SK-N-SH (cell line): ENCODE measurements at regions not wholly inside any gene's neighbourhood (a gene's known extent, or its start where the extent isn't known, plus 50 kb on each side); places are given as distances from the start of the nearest gene placed in this dataset.
"Not testable (repeated sequence)": the region's sequence is repeated elsewhere in the genome, so short reads cannot be mapped to it uniquely, and the experiment has no call there.

Experiments used
- CTCF ChIA-PET: fragments of 300-600, 350-600 bp; formaldehyde crosslinking; extraction: SDS; loops from one replicate; lab custom pipeline; 2021; lab: Yijun Ruan, JAX
- POLR2A ChIA-PET: fragments of 350-600 bp; sonication (Branson Sonifier 250); formaldehyde crosslinking; extraction: SDS; loops from one replicate; lab custom pipeline; 2020; ENCODE audit warnings: antibody characterized with exemption, inconsistent platforms; lab: Yijun Ruan, JAX
- DNase-seq: peaks from one replicate; pipeline ENCODE4 v3.0.0; 2012
- H2AFZ ChIP-seq: fragments of 200-600 bp; sonication (generic); 2 replicates; pipeline ENCODE4 v1.8.1; 2016; ENCODE audit warnings: antibody characterized with exemption, mild to moderate bottlenecking, low read depth
- H3F3A ChIP-seq: fragments of 200-600 bp; sonication (generic); replicated peaks from 2 replicates; pipeline ENCODE3; 2016; ENCODE audit warnings: antibody characterized with exemption, mild to moderate bottlenecking; ENCODE audit not compliant: insufficient read depth
- H3K27ac ChIP-seq, 2 experiments: fragments of 200-500 bp in 1 of 2; fragments of 200-600 bp in 1 of 2; sonication (Bioruptor generic) in 1 of 2; sonication (generic), shearing (Covaris generic) in 1 of 2; 2 replicates each; pipeline versions ENCODE4 v1.5.1 to v1.6.1; 2014 to 2016; ENCODE audit warnings: low read depth in 2 of 2, inconsistent platforms in 1 of 2, low read length in 1 of 2, mild to moderate bottlenecking in 1 of 2, mixed read lengths in 1 of 2
- H3K27me3 ChIP-seq: fragments of 200-600 bp; sonication (generic), shearing (Covaris generic); 2 replicates; pipeline ENCODE4 v1.6.1; 2016; ENCODE audit warnings: mixed run types; ENCODE audit not compliant: insufficient read depth
- H3K36me3 ChIP-seq, 2 experiments: fragments of 200-500 bp in 1 of 2; fragments of 200-600 bp in 1 of 2; sonication (Bioruptor generic) in 1 of 2; sonication (generic) in 1 of 2; replicated peaks in 1 of 2; 2 replicates each; pipeline versions ENCODE3 to v1.5.1; 2014 to 2016; ENCODE audit warnings: low read length in 1 of 2, mild to moderate bottlenecking in 1 of 2; ENCODE audit not compliant: insufficient read depth in 2 of 2, control insufficient read depth in 1 of 2
- H3K4me1 ChIP-seq, 2 experiments: fragments of 200-500 bp in 1 of 2; fragments of 200-600 bp in 1 of 2; sonication (Bioruptor generic) in 1 of 2; sonication (generic), shearing (Covaris generic) in 1 of 2; 2 replicates each; pipeline versions ENCODE4 v1.5.1 to v1.6.1; 2014 to 2016; ENCODE audit warnings: low read depth in 1 of 2, low read length in 1 of 2, mixed run types in 1 of 2; ENCODE audit not compliant: insufficient read depth in 2 of 2, control insufficient read depth in 1 of 2
- H3K4me2 ChIP-seq: fragments of 200-600 bp; sonication (generic), shearing (Covaris generic); 2 replicates; pipeline ENCODE4 v1.6.1; 2017; ENCODE audit warnings: mixed run types
- H3K4me3 ChIP-seq, 2 experiments: fragments of 200-500 bp in 1 of 2; fragments of 200-600 bp in 1 of 2; sonication (Bioruptor generic) in 1 of 2; sonication (generic), shearing (Covaris generic) in 1 of 2; 2 replicates each; pipeline versions ENCODE4 v1.5.1 to v1.8.1; 2014 to 2016; ENCODE audit warnings: low read depth in 2 of 2, inconsistent platforms in 1 of 2, low read length in 1 of 2, mild to moderate bottlenecking in 1 of 2, mixed read lengths in 1 of 2, moderate library complexity in 1 of 2
- H3K79me2 ChIP-seq: fragments of 200-600 bp; sonication (generic); 2 replicates; pipeline ENCODE4 v1.8.1; 2017; ENCODE audit warnings: mild to moderate bottlenecking; ENCODE audit not compliant: insufficient read depth
- H3K9ac ChIP-seq: fragments of 200-600 bp; sonication (generic); 2 replicates; pipeline ENCODE4 v1.6.1; 2017; ENCODE audit warnings: mixed run types
- H3K9me2 ChIP-seq: fragments of 200-600 bp; sonication (generic); 2 replicates; pipeline ENCODE4 v1.6.1; 2017; ENCODE audit warnings: mixed run types
- H3K9me3 ChIP-seq: fragments of 200-600 bp; sonication (generic); 2 replicates; pipeline ENCODE4 v1.6.1; 2017; ENCODE audit warnings: mixed run types, mild to moderate bottlenecking, moderate library complexity
- H4K20me1 ChIP-seq: fragments of 200-600 bp; sonication (generic); 2 replicates; pipeline ENCODE4 v1.6.1; 2017; ENCODE audit warnings: mild to moderate bottlenecking, mixed run types; ENCODE audit not compliant: insufficient read depth
- CHD2 ChIP-seq: fragments of 150-350 bp; IDR thresholded peaks from 2 replicates; pipeline ENCODE4 v1.6.1; 2018; ENCODE audit warnings: low read length; ENCODE audit not compliant: partially characterized antibody
- ELF1 ChIP-seq: IDR thresholded peaks from 2 replicates; pipeline ENCODE4 v1.4.0; 2012
- EP300 ChIP-seq, 2 experiments: IDR thresholded peaks; 2 replicates each; pipeline versions ENCODE4 v1.4.0 to v1.6.1; 2012; ENCODE audit warnings: borderline replicate concordance in 1 of 2, low read depth in 1 of 2, low read length in 1 of 2
- FOXJ3 ChIP-seq: sonication (generic); formaldehyde crosslinking; IDR thresholded peaks from 2 replicates; pipeline ENCODE4 v1.5.1; 2020; ENCODE audit warnings: mild to moderate bottlenecking, missing genetic modification reagents
- GATA2 ChIP-seq: sonication (generic); formaldehyde crosslinking; IDR thresholded peaks from 2 replicates; pipeline ENCODE4 v1.5.0; 2020; ENCODE audit warnings: mild to moderate bottlenecking, missing genetic modification reagents
- IRF3 ChIP-seq: fragments of 150-350 bp; IDR thresholded peaks from 2 replicates; pipeline ENCODE4 v1.6.1; 2016; ENCODE audit warnings: mild to moderate bottlenecking, low read depth, low read length
- JUND ChIP-seq: IDR thresholded peaks from 2 replicates; pipeline ENCODE4 v1.4.0; 2012
- NFIC ChIP-seq: IDR thresholded peaks from 2 replicates; pipeline ENCODE4 v1.4.0; 2012; ENCODE audit warnings: borderline replicate concordance
- NRF1 ChIP-seq: IDR thresholded peaks from 2 replicates; pipeline ENCODE4 v1.6.1; 2012; ENCODE audit warnings: low read depth, mild to moderate bottlenecking, low read length
- POLR2AphosphoS5 ChIP-seq: IDR thresholded peaks from 2 replicates; pipeline ENCODE4 v1.6.1; 2012; ENCODE audit warnings: low read depth, low read length
- RXRA ChIP-seq: IDR thresholded peaks from 2 replicates; pipeline ENCODE4 v1.4.0; 2012; ENCODE audit warnings: low read depth, mild to moderate bottlenecking, borderline replicate concordance
- TAF1 ChIP-seq: IDR thresholded peaks from 2 replicates; pipeline ENCODE4 v1.6.1; 2012; ENCODE audit warnings: low read depth, mild to moderate bottlenecking, low read length, moderate library complexity, borderline replicate concordance
- TEAD4 ChIP-seq: IDR thresholded peaks from 2 replicates; pipeline ENCODE4 v1.4.0; 2012; ENCODE audit warnings: mild to moderate bottlenecking, borderline replicate concordance; ENCODE audit not compliant: insufficient read depth
- USF1 ChIP-seq: IDR thresholded peaks from 2 replicates; pipeline ENCODE4 v1.4.0; 2012; ENCODE audit warnings: low read depth, borderline replicate concordance
- USF2 ChIP-seq: fragments of 150-350 bp; IDR thresholded peaks from 2 replicates; pipeline ENCODE4 v1.6.1; 2017; ENCODE audit warnings: antibody characterized with exemption, low read length, low read depth, borderline replicate concordance
- ZBTB33 ChIP-seq: IDR thresholded peaks from 2 replicates; pipeline ENCODE4 v1.4.0; 2012; ENCODE audit warnings: low read depth, borderline replicate concordance
- WGBS: methylation state at CpG from one replicate; pipeline ENCODE4 v1.1.6; 2017; ENCODE audit warnings: low lambda C conversion rate; 5-methylcytosine and 5-hydroxymethylcytosine counted together

- Histone ChIP-seq H4K20me1 (no peaks in the 10 kb centered on the region), H3K36me3 (no peaks in the 10 kb centered on the region), H3K9me2 (no peaks in the 10 kb centered on the region), H3K27ac (no peak overlapping the region), H3K79me2 (no peaks in the 10 kb centered on the region), H3K27me3 (no peaks in the 10 kb centered on the region), H3F3A (no peaks in the 10 kb centered on the region), H3K4me1 (no peaks in the 10 kb centered on the region), H2AFZ (no peak overlapping the region), H3K9ac (no peak overlapping the region), H3K9me3 (no peaks in the 10 kb centered on the region), H3K4me2 (no peak overlapping the region), H3K4me3 (no peak overlapping the region)
- ChIA-PET POLR2A (no interaction called here), CTCF (no interaction called here)
- DNase-seq: no peak
- TF ChIP-seq NFIC (no peak), USF1 (no peak), GATA2 (no peak), TEAD4 (no peak), ELF1 (no peak), EP300 (IDR thresholded peaks at IDR 0.05; ENCODE audit: borderline replicate concordance in 1 of 2, low read depth in 1 of 2, low read length in 1 of 2) (no peak), CHD2 (no peak), NRF1 (no peak), IRF3 (no peak), TAF1 (no peak), ZBTB33 (no peak)
- WGBS: 44% methylated on average over 5 of the region's 5 CpGs
These were observed 505.2 kb upstream of the SYNCRIP start for GRCh38 chr6:86147859-86148258.

GRCh38 chr6:86147311-86147710 lies 504.6 kb upstream of the SYNCRIP start:
- TF ChIP-seq FOXJ3 (CRISPR knock-in tag) (no peak), JUND (no peak), USF2 (no peak), RXRA (no peak), POLR2AphosphoS5 (no peak)
- no peak overlapping the region for H3K9ac ChIP-seq
- H3K79me2 ChIP-seq: no peaks in the 10 kb centered on the region
- no peak for DNase-seq
- H3K9me2 ChIP-seq: no peaks in the 10 kb centered on the region
- POLR2A ChIA-PET: no interaction called here
- CTCF ChIA-PET: no interaction called here
- H3K9me3 ChIP-seq: no peaks in the 10 kb centered on the region
- no peaks in the 10 kb centered on the region for H3K27me3 ChIP-seq
- H3K4me3 ChIP-seq: no peak overlapping the region; a peak in 1 of 4 replicates
- WGBS: 37% methylated on average over 3 of the region's 3 CpGs
- no peaks in the 10 kb centered on the region for H3K36me3 ChIP-seq
- no peak overlapping the region for H2AFZ ChIP-seq
- H3K4me1 ChIP-seq: no peaks in the 10 kb centered on the region
- H3F3A ChIP-seq: no peaks in the 10 kb centered on the region
- H3K4me2 ChIP-seq: no peak overlapping the region
- no peak overlapping the region for H3K27ac ChIP-seq
- no peaks in the 10 kb centered on the region for H4K20me1 ChIP-seq

- H3K27me3 ChIP-seq, H3K79me2 ChIP-seq, DNase-seq, H3F3A ChIP-seq, H3K4me3 ChIP-seq, H3K4me2 ChIP-seq, H3K9ac ChIP-seq, H3K9me2 ChIP-seq, POLR2A ChIA-PET, H3K36me3 ChIP-seq, H4K20me1 ChIP-seq, H3K4me1 ChIP-seq, CTCF ChIA-PET, H3K9me3 ChIP-seq, H3K27ac ChIP-seq, H2AFZ ChIP-seq: not testable (repeated sequence)
- 14% methylated on average over 2 of the region's 3 CpGs for WGBS
These were observed 504.1 kb upstream of the SYNCRIP start for GRCh38 chr6:86146751-86147150.
